ENCODE measurements at regions not wholly inside any gene's neighbourhood (a gene's known extent, or its start where the extent isn't known, plus 50 kb on each side); places are given as distances from the start of the nearest gene placed in this dataset.

GRCh38 chr13:50406831-50407230 is 391.6 kb downstream of the KCNRG start:
- Histone ChIP-seq H3K9me3 (no peaks in the 10 kb centered on the region), H3K27ac (ENCODE audit: low read length) (no peak overlapping the region), H3K4me1 (ENCODE audit: control insufficient read depth in 1 of 2, extremely low read depth in 1 of 2, insufficient read depth in 2 of 2, low read length in 2 of 2) (peaks cover 0 to 6% of the 10 kb centered on the region in 2 experiments), H3K4me3 (ENCODE audit: control insufficient read depth in 1 of 2, extremely low read depth in 1 of 2, low read length in 1 of 2) (no peak overlapping the region), H3K27me3 (replicated peaks in 1 of 2; ENCODE audit: control insufficient read depth in 2 of 2, extremely low read depth in 1 of 2, insufficient read depth in 2 of 2, low read length in 1 of 2) (no peaks in the 10 kb centered on the region), H3K36me3 (ENCODE audit: control insufficient read depth in 2 of 2, extremely low read depth in 1 of 2, insufficient read depth in 1 of 2, low read length in 1 of 2) (no peaks in the 10 kb centered on the region)
- Mint-ChIP-seq H3K9me3 (no peaks in the 10 kb centered on the region), H3K4me3 (no peak overlapping the region), H3K36me3 (no peaks in the 10 kb centered on the region), H3K4me1 (peaks cover 0 to 7% (median 4%) of the 10 kb centered on the region in 3 donors), H3K27me3 (no peaks in the 10 kb centered on the region), H3K27ac (no peak overlapping the region)
- DNase-seq = no peak
- ChIA-PET POLR2A (no interaction called here), CTCF (no interaction called here)
- no CpG with 5 or more reads among the region's 3 CpGs for WGBS (ENCODE audit: insufficient coverage)
- ATAC-seq (replicated peaks in 1 of 4) = no peak

DNA sequence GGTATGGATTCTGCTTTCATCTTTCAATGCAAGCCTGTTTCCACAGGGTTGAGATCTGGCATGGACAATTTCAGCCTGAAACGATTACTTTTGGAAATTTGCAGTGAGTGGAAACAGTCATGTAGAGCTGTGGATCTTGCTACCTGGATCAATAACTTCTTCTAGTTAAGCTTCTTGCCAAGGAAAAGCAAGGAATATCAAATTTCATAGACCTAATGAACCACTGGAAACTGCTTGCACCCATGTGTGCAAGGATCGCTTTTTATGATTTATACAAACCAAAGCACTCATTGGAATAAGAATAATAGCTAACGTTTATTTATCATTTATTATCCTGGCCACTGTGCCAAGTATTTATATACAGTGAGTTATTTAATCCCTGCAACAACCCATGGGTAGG is 392.8 kb downstream of the KCNRG start:
- DNase-seq = no peak
- Mint-ChIP-seq H3K36me3 (no peaks in the 10 kb centered on the region), H3K4me3 (no peak overlapping the region), H3K4me1 (peaks cover 0 to 7% (median 4%) of the 10 kb centered on the region in 3 donors), H3K27ac (no peak overlapping the region), H3K9me3 (no peaks in the 10 kb centered on the region), H3K27me3 (no peaks in the 10 kb centered on the region)
- CTCF ChIA-PET = no interaction called here
- H3K27ac ChIP-seq (ENCODE audit: low read length) = no peak overlapping the region
- peaks cover 0 to 6% of the 10 kb centered on the region in 2 experiments for H3K4me1 ChIP-seq (ENCODE audit: control insufficient read depth in 1 of 2, extremely low read depth in 1 of 2, insufficient read depth in 2 of 2, low read length in 2 of 2)
- no peaks in the 10 kb centered on the region for H3K27me3 ChIP-seq (replicated peaks in 1 of 2; ENCODE audit: control insufficient read depth in 2 of 2, extremely low read depth in 1 of 2, insufficient read depth in 2 of 2, low read length in 1 of 2)
- no peaks in the 10 kb centered on the region for H3K9me3 ChIP-seq
- ATAC-seq (replicated peaks in 1 of 4) = no peak
- WGBS (ENCODE audit: insufficient coverage) = no CpG with 5 or more reads among the region's 3 CpGs
- POLR2A ChIA-PET = no interaction called here
- H3K4me3 ChIP-seq (ENCODE audit: control insufficient read depth in 1 of 2, extremely low read depth in 1 of 2, low read length in 1 of 2) = no peak overlapping the region
- H3K36me3 ChIP-seq (ENCODE audit: control insufficient read depth in 2 of 2, extremely low read depth in 1 of 2, insufficient read depth in 1 of 2, low read length in 1 of 2) = no peaks in the 10 kb centered on the region

DNA sequence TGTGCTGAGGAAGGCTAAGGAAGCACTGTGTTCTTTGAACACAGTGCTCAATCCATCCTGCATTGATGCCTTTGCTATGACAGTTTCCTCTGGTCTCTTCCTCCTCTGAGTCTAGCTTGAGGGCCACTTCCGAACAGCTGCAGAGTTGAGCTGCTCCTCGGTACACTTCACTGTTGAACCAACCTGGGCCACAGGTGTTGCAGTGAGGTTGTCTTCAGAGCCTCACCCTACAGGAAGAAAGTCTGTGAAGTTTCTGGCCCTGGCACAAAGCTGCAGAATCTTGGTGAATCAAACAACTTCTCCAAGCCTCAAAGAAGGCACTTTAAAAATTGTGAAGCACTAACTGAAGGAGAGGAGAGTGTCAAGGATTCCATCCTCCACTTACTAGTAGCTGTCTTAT is 394.0 kb downstream of the KCNRG start:
- Histone ChIP-seq H3K4me3 (ENCODE audit: control insufficient read depth in 1 of 2, extremely low read depth in 1 of 2, low read length in 1 of 2) (no peak overlapping the region), H3K9me3 (no peaks in the 10 kb centered on the region), H3K27me3 (replicated peaks in 1 of 2; ENCODE audit: control insufficient read depth in 2 of 2, extremely low read depth in 1 of 2, insufficient read depth in 2 of 2, low read length in 1 of 2) (no peaks in the 10 kb centered on the region), H3K4me1 (ENCODE audit: control insufficient read depth in 1 of 2, extremely low read depth in 1 of 2, insufficient read depth in 2 of 2, low read length in 2 of 2) (peaks cover 0 to 6% of the 10 kb centered on the region in 2 experiments), H3K27ac (ENCODE audit: low read length) (no peak overlapping the region), H3K36me3 (ENCODE audit: control insufficient read depth in 2 of 2, extremely low read depth in 1 of 2, insufficient read depth in 1 of 2, low read length in 1 of 2) (no peaks in the 10 kb centered on the region)
- DNase-seq (no peak), ATAC-seq (replicated peaks in 1 of 4) (peak in 1 of 4 experiments; percentile 49)
- H3K9me3 Mint-ChIP-seq = no peaks in the 10 kb centered on the region
- peaks cover 0 to 7% (median 4%) of the 10 kb centered on the region in 3 donors for H3K4me1 Mint-ChIP-seq
- no peak overlapping the region for H3K27ac Mint-ChIP-seq
- ChIA-PET POLR2A (no interaction called here), CTCF (no interaction called here)
- no peak overlapping the region for H3K4me3 Mint-ChIP-seq
- WGBS (ENCODE audit: insufficient coverage) = no CpG with 5 or more reads among the region's 2 CpGs
- H3K36me3 Mint-ChIP-seq = no peaks in the 10 kb centered on the region
- no peaks in the 10 kb centered on the region for H3K27me3 Mint-ChIP-seq

- Histone ChIP-seq H3K9me3 (no peaks in the 10 kb centered on the region), H3K27me3 (replicated peaks in 1 of 2; ENCODE audit: control insufficient read depth in 2 of 2, extremely low read depth in 1 of 2, insufficient read depth in 2 of 2, low read length in 1 of 2) (no peaks in the 10 kb centered on the region), H3K36me3 (ENCODE audit: control insufficient read depth in 2 of 2, extremely low read depth in 1 of 2, insufficient read depth in 1 of 2, low read length in 1 of 2) (no peaks in the 10 kb centered on the region), H3K4me1 (ENCODE audit: control insufficient read depth in 1 of 2, extremely low read depth in 1 of 2, insufficient read depth in 2 of 2, low read length in 2 of 2) (peaks cover 0 to 6% of the 10 kb centered on the region in 2 experiments), H3K27ac (ENCODE audit: low read length) (no peak overlapping the region), H3K4me3 (ENCODE audit: control insufficient read depth in 1 of 2, extremely low read depth in 1 of 2, low read length in 1 of 2) (no peak overlapping the region)
- H3K27ac Mint-ChIP-seq = no peak overlapping the region
- ATAC-seq (replicated peaks in 1 of 4) (no peak), DNase-seq (no peak)
- peaks cover 0 to 12% (median 7%) of the 10 kb centered on the region in 3 donors for H3K9me3 Mint-ChIP-seq
- POLR2A ChIA-PET = interaction anchor here in 1 of 2 donors (1.1 kb wide), 1 partner anchor 9 kb away, joined by 3 read pairs; no protein-coding TSS in a partner anchor
- peaks cover 0 to 7% (median 4%) of the 10 kb centered on the region in 3 donors for H3K4me1 Mint-ChIP-seq
- CTCF ChIA-PET = interaction anchor here in 1 of 2 donors (0.5 kb wide), 1 partner anchor 395 kb away, joined by 4 read pairs; no protein-coding TSS in a partner anchor
- no peak overlapping the region for H3K4me3 Mint-ChIP-seq
- 79% methylated on average over 5 of the region's 5 CpGs for WGBS (ENCODE audit: insufficient coverage)
- H3K27me3 Mint-ChIP-seq = no peaks in the 10 kb centered on the region
- peaks cover 7% of the 10 kb centered on the region for H3K36me3 Mint-ChIP-seq
These were observed 395.9 kb downstream of the KCNRG start for GRCh38 chr13:50410921-50411746.

- Mint-ChIP-seq H3K36me3 (peaks cover 9% of the 10 kb centered on the region), H3K4me1 (peaks cover 0 to 7% (median 4%) of the 10 kb centered on the region in 3 donors), H3K27me3 (no peaks in the 10 kb centered on the region), H3K9me3 (peaks cover 0 to 12% (median 7%) of the 10 kb centered on the region in 3 donors), H3K27ac (no peak overlapping the region), H3K4me3 (no peak overlapping the region)
- ATAC-seq (replicated peaks in 1 of 4) (no peak), DNase-seq (no peak)
- ChIA-PET CTCF (no interaction called here), POLR2A (interaction anchor here in 1 of 2 donors (1.1 kb wide), 1 partner anchor 10 kb away, joined by 3 read pairs; no protein-coding TSS in a partner anchor)
- H3K27ac ChIP-seq (ENCODE audit: low read length) = no peak overlapping the region
- H3K9me3 ChIP-seq = no peaks in the 10 kb centered on the region
- no peak overlapping the region for H3K4me3 ChIP-seq (ENCODE audit: control insufficient read depth in 1 of 2, extremely low read depth in 1 of 2, low read length in 1 of 2)
- H3K4me1 ChIP-seq (ENCODE audit: control insufficient read depth in 1 of 2, extremely low read depth in 1 of 2, insufficient read depth in 2 of 2, low read length in 2 of 2) = peaks cover 0 to 6% of the 10 kb centered on the region in 2 experiments
- no peaks in the 10 kb centered on the region for H3K27me3 ChIP-seq (replicated peaks in 1 of 2; ENCODE audit: control insufficient read depth in 2 of 2, extremely low read depth in 1 of 2, insufficient read depth in 2 of 2, low read length in 1 of 2)
- no peaks in the 10 kb centered on the region for H3K36me3 ChIP-seq (ENCODE audit: control insufficient read depth in 2 of 2, extremely low read depth in 1 of 2, insufficient read depth in 1 of 2, low read length in 1 of 2)
- WGBS (ENCODE audit: insufficient coverage) = no CpG with 5 or more reads among the region's 4 CpGs
These were observed 396.9 kb downstream of the KCNRG start for GRCh38 chr13:50412046-50412617.

DNA sequence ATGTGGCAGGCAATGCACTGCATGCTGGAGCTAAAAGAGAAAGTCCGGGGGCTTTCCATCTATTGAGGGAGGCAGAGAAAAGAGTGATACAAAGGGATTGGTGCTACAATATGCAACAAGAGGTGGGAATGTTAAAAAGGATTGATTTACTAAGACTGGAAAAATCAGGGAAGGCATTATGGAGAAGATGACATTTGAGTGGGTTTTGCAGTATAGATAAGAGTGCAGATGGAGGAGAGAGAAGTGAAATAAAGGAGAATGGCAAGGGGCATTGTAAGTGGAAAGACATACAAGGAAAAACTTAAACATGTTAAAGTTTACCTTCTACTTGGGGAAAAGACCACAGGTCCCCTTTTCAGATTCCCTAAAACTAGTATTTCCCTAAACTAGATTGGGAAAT is 399.4 kb downstream of the KCNRG start:
- 100% methylated on average over 1 of the region's 1 CpG for WGBS (ENCODE audit: insufficient coverage)
- Mint-ChIP-seq H3K27ac (no peak overlapping the region), H3K27me3 (no peaks in the 10 kb centered on the region), H3K9me3 (peaks cover 0 to 12% (median 7%) of the 10 kb centered on the region in 3 donors), H3K36me3 (peaks cover 9% of the 10 kb centered on the region), H3K4me3 (no peak overlapping the region), H3K4me1 (no peaks in the 10 kb centered on the region)
- H3K4me3 ChIP-seq (ENCODE audit: control insufficient read depth in 1 of 2, extremely low read depth in 1 of 2, low read length in 1 of 2) = no peak overlapping the region
- ChIA-PET CTCF (interaction anchor here in 1 of 2 donors (0.6 kb wide), 1 partner anchor 432 kb away, joined by 3 read pairs; no protein-coding TSS in a partner anchor), POLR2A (no interaction called here)
- no peaks in the 10 kb centered on the region for H3K36me3 ChIP-seq (ENCODE audit: control insufficient read depth in 2 of 2, extremely low read depth in 1 of 2, insufficient read depth in 1 of 2, low read length in 1 of 2)
- no peak overlapping the region for H3K27ac ChIP-seq (ENCODE audit: low read length)
- no peaks in the 10 kb centered on the region for H3K9me3 ChIP-seq
- no peaks in the 10 kb centered on the region for H3K27me3 ChIP-seq (replicated peaks in 1 of 2; ENCODE audit: control insufficient read depth in 2 of 2, extremely low read depth in 1 of 2, insufficient read depth in 2 of 2, low read length in 1 of 2)
- DNase-seq = no peak
- H3K4me1 ChIP-seq (ENCODE audit: control insufficient read depth in 1 of 2, extremely low read depth in 1 of 2, insufficient read depth in 2 of 2, low read length in 2 of 2) = no peaks in the 10 kb centered on the region
- ATAC-seq (replicated peaks in 1 of 4) = no peak

Measured in T-cell (primary cell).